Type B pancreatic cell (in vitro differentiated cells): ENCODE measurements at regions not wholly inside any gene's neighbourhood (a gene's known extent, or its start where the extent isn't known, plus 50 kb on each side); places are given as distances from the start of the nearest gene placed in this dataset.

Experiments
- DNase-seq: peaks from one replicate; pipeline ENCODE4 v3.0.0; 2021; ENCODE audit warnings: mixed read lengths; ENCODE audit not compliant: unreplicated experiment; ENCODE audit errors: extremely low spot score
- H3K27ac Mint-ChIP-seq: 2 replicates; pipeline ENCODE4 v1.8.0; 2021; ENCODE audit warnings: mild to moderate bottlenecking, mixed read lengths
- H3K27me3 Mint-ChIP-seq: 2 replicates; pipeline ENCODE4 v1.8.0; 2021; ENCODE audit warnings: mixed read lengths
- H3K36me3 Mint-ChIP-seq: 2 replicates; pipeline ENCODE4 v1.8.0; 2021; ENCODE audit warnings: mixed read lengths
- H3K4me1 Mint-ChIP-seq: one replicate; pipeline ENCODE4 v1.8.0; 2021; ENCODE audit warnings: mixed read lengths; ENCODE audit not compliant: unreplicated experiment
- H3K4me3 Mint-ChIP-seq: 2 replicates; pipeline ENCODE4 v1.8.0; 2021; ENCODE audit warnings: mild to moderate bottlenecking, mixed read lengths
- H3K9me3 Mint-ChIP-seq: 2 replicates; pipeline ENCODE4 v1.8.0; 2021; ENCODE audit warnings: mixed read lengths
- CTCF ChIP-seq: fragments of 200-600 bp; sonication (generic); conservative IDR thresholded peaks from 2 replicates; pipeline ENCODE4 v1.5.0; 2021; ENCODE audit warnings: antibody characterized with exemption, mild to moderate bottlenecking

DNA sequence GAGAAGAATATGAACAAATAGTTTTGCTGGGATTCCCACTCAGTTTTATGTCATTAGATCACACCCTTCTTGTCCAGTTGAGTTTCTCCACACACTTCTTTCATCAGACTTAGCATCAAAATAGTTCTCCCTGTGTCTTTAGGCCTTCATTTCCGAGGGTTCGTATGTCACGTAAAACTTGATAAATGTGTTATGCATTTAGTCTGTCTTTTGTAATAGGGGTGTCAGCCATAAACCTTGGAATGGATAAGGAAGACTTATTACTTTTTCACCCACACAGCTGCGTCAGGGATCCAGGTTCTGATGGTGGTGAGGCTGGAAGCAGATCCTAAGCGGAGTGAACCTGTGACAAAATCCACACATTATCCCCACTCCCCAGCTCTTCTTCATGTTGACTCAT lies 246.8 kb downstream of the CD83 start:
- Mint-ChIP-seq H3K4me1 (peaks cover 9% of the 10 kb centered on the region), H3K36me3 (no peaks in the 10 kb centered on the region), H3K27me3 (no peaks in the 10 kb centered on the region), H3K9me3 (no peaks in the 10 kb centered on the region), H3K27ac (no peak overlapping the region), H3K4me3 (no peak overlapping the region)
- TF ChIP-seq CTCF, result no peak
- DNase-seq, result no peak

DNA sequence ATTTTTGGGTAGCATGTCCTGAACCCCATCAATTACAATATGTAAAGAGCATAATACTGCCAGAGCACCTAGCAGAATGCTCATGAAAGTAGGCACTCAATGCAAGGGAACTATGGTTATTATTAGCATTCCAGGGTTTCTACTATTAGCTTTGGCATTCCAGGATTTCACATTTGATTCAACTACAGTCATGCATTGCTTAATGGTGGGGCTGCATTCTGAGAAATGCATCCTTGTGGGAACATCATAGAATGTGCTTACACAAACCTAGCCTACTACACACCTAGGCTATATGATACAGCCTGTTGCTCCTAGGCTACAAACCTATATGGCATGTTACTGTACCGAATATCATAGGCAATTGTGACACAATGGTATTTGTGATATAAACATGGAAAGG lies 247.8 kb downstream of the CD83 start:
- Mint-ChIP-seq H3K27me3 (no peaks in the 10 kb centered on the region), H3K4me3 (no peak overlapping the region), H3K4me1 (peaks cover 9% of the 10 kb centered on the region), H3K27ac (no peak overlapping the region), H3K36me3 (no peaks in the 10 kb centered on the region), H3K9me3 (no peaks in the 10 kb centered on the region)
- no peak for DNase-seq
- no peak for TF ChIP-seq CTCF

GRCh38 chr6:14366315-14366714 lies 248.7 kb downstream of the CD83 start:
- no peak for DNase-seq
- no peak overlapping the region for H3K27ac Mint-ChIP-seq
- no peak for TF ChIP-seq CTCF
- peaks cover 3% of the 10 kb centered on the region for H3K27me3 Mint-ChIP-seq
- H3K4me3 Mint-ChIP-seq, result no peak overlapping the region
- H3K36me3 Mint-ChIP-seq, result no peaks in the 10 kb centered on the region
- no peaks in the 10 kb centered on the region for H3K9me3 Mint-ChIP-seq
- H3K4me1 Mint-ChIP-seq, result peaks cover 9% of the 10 kb centered on the region

DNA sequence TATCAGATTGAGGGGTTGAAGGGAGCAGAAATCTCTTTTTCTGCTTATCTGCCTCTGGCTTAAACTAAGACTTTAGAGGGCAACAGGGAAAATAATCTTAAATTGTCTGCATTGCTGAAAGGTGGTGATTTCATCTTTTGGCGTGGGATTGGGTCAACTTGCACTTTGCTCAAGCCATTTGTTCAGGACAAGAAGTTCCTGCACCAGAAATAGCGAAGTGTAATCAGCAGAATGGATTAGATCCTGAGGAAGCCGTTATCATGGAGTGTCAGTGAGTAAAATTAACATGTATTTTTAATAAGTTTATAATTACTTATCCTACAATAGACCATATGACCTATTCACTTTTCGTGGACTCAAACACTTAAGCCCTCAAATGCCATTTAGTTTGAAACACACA lies 249.3 kb downstream of the CD83 start:
- Mint-ChIP-seq H3K27ac (no peak overlapping the region), H3K9me3 (no peaks in the 10 kb centered on the region), H3K27me3 (peaks cover 3% of the 10 kb centered on the region), H3K4me3 (no peak overlapping the region), H3K4me1 (peaks cover 8% of the 10 kb centered on the region), H3K36me3 (no peaks in the 10 kb centered on the region)
- DNase-seq, result no peak
- TF ChIP-seq CTCF, result no peak

- DNase-seq, result no peak
- H3K9me3 Mint-ChIP-seq, result no peaks in the 10 kb centered on the region
- peaks cover 3% of the 10 kb centered on the region for H3K4me1 Mint-ChIP-seq
- no peak overlapping the region for H3K27ac Mint-ChIP-seq
- no peak for TF ChIP-seq CTCF
- peaks cover 3% of the 10 kb centered on the region for H3K27me3 Mint-ChIP-seq
- H3K4me3 Mint-ChIP-seq, result no peak overlapping the region
- no peaks in the 10 kb centered on the region for H3K36me3 Mint-ChIP-seq
Observed at GRCh38 chr6:14367296-14367695, 249.7 kb downstream of the CD83 start.

GRCh38 chr6:14369717-14370116 lies 252.1 kb downstream of the CD83 start:
- no peak overlapping the region for H3K4me3 Mint-ChIP-seq
- H3K27ac Mint-ChIP-seq, result no peak overlapping the region
- no peak for TF ChIP-seq CTCF
- H3K27me3 Mint-ChIP-seq, result peaks cover 8% of the 10 kb centered on the region
- peaks cover 8% of the 10 kb centered on the region for H3K9me3 Mint-ChIP-seq
- H3K36me3 Mint-ChIP-seq, result peaks cover 4% of the 10 kb centered on the region
- H3K4me1 Mint-ChIP-seq, result peaks cover 13% of the 10 kb centered on the region
- DNase-seq, result no peak
